Transverse colon (tissue), 4 donors: ENCODE measurements at regions not wholly inside any gene's neighbourhood (a gene's known extent, or its start where the extent isn't known, plus 50 kb on each side); places are given as distances from the start of the nearest gene placed in this dataset.

Source experiments
- DNase-seq: peaks from one replicate; pipeline ENCODE4 v3.0.0-alpha.2; 2019
- H3K27ac ChIP-seq, 4 donors: fragments of 200-600 bp; sonication (generic); 2 replicates each; pipeline ENCODE4 v1.5.1; 2016 to 2018; ENCODE audit warnings: inconsistent platforms in 4 of 4
- H3K27me3 ChIP-seq: fragments of 200-600 bp; sonication (generic); 2 replicates; pipeline ENCODE4 v1.5.1; 2017; ENCODE audit warnings: inconsistent platforms
- H3K36me3 ChIP-seq, 4 donors: fragments of 200-600 bp; sonication (generic); 2 replicates each; pipeline ENCODE4 v1.5.1; 2017 to 2019; ENCODE audit warnings: inconsistent platforms in 4 of 4
- H3K4me1 ChIP-seq, 4 donors: fragments of 200-600 bp; sonication (generic); 2 replicates each; pipeline ENCODE4 v1.5.1; 2017 to 2020; ENCODE audit warnings: inconsistent platforms in 4 of 4
- H3K4me3 ChIP-seq, 4 donors: fragments of 200-600 bp; sonication (generic); 1 replicate in 1 of 4; 2 replicates in 3 of 4; pipeline versions ENCODE4 v1.5.1 to v1.6.1; 2017 to 2019; ENCODE audit warnings: inconsistent platforms in 4 of 4
- H3K9me3 ChIP-seq, 2 donors: fragments of 200-600 bp; sonication (generic); 2 replicates each; pipeline ENCODE4 v1.5.1; 2017 to 2019; ENCODE audit warnings: inconsistent platforms in 2 of 2
- EP300 ChIP-seq: sonication (generic); formaldehyde crosslinking; IDR thresholded peaks from one replicate; pipeline ENCODE4 v1.6.1; 2017; ENCODE audit warnings: antibody characterized with exemption, low read depth
- POLR2A ChIP-seq: fragments of 450-650 bp; IDR thresholded peaks from one replicate; pipeline ENCODE4 v1.6.1; 2016; ENCODE audit warnings: antibody characterized with exemption, mild to moderate bottlenecking, moderate library complexity
- POLR2AphosphoS5 ChIP-seq, 3 donors: sonication (generic); formaldehyde crosslinking; IDR thresholded peaks; one replicate each; pipeline ENCODE4 v1.6.1; 2016; ENCODE audit warnings: antibody characterized with exemption in 3 of 3
- WGBS, 2 donors: methylation state at CpG; one replicate each; pipeline ENCODE4 v1.1.5; 2018; ENCODE audit warnings: low coverage in 1 of 2; 5-methylcytosine and 5-hydroxymethylcytosine counted together
- in situ Hi-C, 4 donors: fragments of 200-750 bp; cut with MboI; loops; one replicate each; pipeline versions ENCODE4 v1.15.0 to v1.15.1; 2017; ENCODE audit warnings: low sequenced_read_pairs in 3 of 4, low pct_ligation_motif_present in 1 of 4, low pct_unique_long_range_greater_than_20kb in 1 of 4
- intact Hi-C: fragments of 100-400 bp; cut with DNase I; formaldehyde crosslinking; loops from one replicate; pipeline ENCODE4 v1.15.1; 2023; ENCODE audit warnings: low total_unique reads
- TF ChIP-seq, protein P1 (sequence below), 5 experiments: fragments of 200-600 bp in 3 of 5; fragments of 450-650 bp in 2 of 5; sonication (generic) in 3 of 5; IDR thresholded peaks; 1 replicate in 2 of 5; 2 replicates in 3 of 5; pipeline ENCODE4 v1.5.1; 2016 to 2017; ENCODE audit warnings: antibody characterized with exemption in 5 of 5, inconsistent platforms in 3 of 5, mild to moderate bottlenecking in 2 of 5, moderate library complexity in 1 of 5

DNA sequence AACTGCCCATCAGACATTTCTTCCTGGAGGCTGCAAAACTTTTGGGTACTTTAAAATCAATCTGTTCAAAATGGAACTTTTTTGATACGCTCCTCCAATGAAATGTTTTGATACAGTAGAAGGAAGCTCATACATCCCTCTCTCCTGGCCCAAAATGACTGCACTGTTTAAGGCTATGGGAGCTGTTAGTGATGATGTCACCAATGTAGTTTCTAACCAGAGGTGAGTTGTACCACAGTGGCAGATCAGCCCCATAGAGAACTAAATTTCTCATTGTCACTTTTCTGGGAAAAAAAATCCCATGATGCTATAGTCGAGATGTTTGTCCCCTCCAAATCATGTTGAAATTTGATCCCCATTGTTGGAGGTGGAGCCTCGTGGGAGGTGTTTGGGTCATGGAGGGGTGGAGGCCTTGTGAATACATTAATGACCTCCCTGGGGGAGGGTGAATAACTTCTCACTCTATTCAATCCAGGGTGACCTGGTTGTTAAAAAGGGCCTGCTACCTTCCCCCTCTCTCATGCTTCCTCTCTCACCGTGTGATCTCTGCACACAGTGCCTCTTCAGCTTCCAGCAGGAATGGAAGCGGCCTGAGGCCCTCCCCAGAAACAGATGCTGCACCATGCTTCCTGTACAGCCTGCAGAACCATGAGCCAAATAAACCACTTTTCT, 117.4 kb upstream of the NPAS2 start:
- peaks cover 0 to 2% of the 10 kb centered on the region in 2 donors for H3K9me3 ChIP-seq
- no peaks in the 10 kb centered on the region for H3K4me1 ChIP-seq
- H3K4me3 ChIP-seq, result no peak overlapping the region
- intact Hi-C loops, result no loop called here
- DNase-seq, result no peak
- no peak overlapping the region for H3K27ac ChIP-seq
- no peak for TF ChIP-seq POLR2A
- TF ChIP-seq POLR2AphosphoS5 (IDR thresholded peaks at IDR 0.05), result no peak
- TF ChIP-seq, protein P1, sequence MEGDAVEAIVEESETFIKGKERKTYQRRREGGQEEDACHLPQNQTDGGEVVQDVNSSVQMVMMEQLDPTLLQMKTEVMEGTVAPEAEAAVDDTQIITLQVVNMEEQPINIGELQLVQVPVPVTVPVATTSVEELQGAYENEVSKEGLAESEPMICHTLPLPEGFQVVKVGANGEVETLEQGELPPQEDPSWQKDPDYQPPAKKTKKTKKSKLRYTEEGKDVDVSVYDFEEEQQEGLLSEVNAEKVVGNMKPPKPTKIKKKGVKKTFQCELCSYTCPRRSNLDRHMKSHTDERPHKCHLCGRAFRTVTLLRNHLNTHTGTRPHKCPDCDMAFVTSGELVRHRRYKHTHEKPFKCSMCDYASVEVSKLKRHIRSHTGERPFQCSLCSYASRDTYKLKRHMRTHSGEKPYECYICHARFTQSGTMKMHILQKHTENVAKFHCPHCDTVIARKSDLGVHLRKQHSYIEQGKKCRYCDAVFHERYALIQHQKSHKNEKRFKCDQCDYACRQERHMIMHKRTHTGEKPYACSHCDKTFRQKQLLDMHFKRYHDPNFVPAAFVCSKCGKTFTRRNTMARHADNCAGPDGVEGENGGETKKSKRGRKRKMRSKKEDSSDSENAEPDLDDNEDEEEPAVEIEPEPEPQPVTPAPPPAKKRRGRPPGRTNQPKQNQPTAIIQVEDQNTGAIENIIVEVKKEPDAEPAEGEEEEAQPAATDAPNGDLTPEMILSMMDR (IDR thresholded peaks at IDR 0.05), result no peak
- no peak for TF ChIP-seq EP300
- in situ Hi-C loops, result no loop called here
- no peaks in the 10 kb centered on the region for H3K27me3 ChIP-seq
- no peaks in the 10 kb centered on the region for H3K36me3 ChIP-seq
- whole genome bisulfite sequencing, 2 donors, result 69 to 83% methylated on average over 2 to 5 of the region's 5 CpGs

DNA sequence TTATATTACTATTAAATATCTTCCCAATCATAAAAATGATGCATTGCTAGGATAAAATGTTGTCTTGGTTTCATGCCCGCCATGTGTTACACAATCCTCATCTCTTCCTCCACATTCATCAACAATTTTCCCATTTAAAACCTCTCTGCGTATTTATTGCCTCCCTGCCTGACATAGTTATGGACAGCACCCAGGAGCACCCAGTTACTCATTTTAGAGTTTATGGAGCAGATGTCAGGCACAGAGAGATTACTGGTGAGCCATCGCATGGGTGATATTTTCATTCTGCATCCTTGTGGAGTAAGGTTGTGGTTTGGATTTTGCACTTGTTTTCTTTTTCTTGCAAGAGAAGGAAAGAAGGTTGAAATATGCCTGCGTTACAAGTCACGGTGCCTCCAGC, 116.7 kb upstream of the NPAS2 start:
- WGBS, 2 donors, result 60 to 73% methylated on average over 5 of the region's 5 CpGs
- H3K27me3 ChIP-seq, result no peaks in the 10 kb centered on the region
- no peak overlapping the region for H3K27ac ChIP-seq
- DNase-seq, result no peak
- no peaks in the 10 kb centered on the region for H3K9me3 ChIP-seq
- TF ChIP-seq, protein P1 (IDR thresholded peaks at IDR 0.05), result no peak
- TF ChIP-seq POLR2AphosphoS5 (IDR thresholded peaks at IDR 0.05), result no peak
- no peak for TF ChIP-seq POLR2A
- no peak for TF ChIP-seq EP300
- H3K4me1 ChIP-seq, result no peaks in the 10 kb centered on the region
- H3K4me3 ChIP-seq, result no peak overlapping the region
- no peaks in the 10 kb centered on the region for H3K36me3 ChIP-seq
- intact Hi-C loops (no loop called here), in situ Hi-C loops (no loop called here)

DNA sequence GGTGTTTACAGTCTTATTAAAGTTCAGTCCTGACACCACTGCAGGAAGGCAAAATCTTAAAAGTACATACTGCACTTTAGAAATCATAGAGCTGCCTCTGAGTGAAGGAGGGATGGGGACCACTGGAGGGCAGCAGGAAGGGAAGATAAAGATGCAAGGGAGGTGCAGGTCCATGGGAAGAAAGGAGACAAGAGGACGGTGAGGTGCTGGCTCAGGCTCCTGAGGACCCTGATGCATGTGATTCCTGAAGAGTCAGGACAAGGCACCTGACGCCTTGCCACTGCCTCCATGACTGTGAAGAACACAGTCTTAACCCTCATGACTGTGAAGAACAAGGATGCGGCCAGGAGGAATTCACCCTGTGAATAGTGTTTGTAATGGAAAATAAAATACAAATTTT, 116.2 kb upstream of the NPAS2 start:
- intact Hi-C loops (no loop called here), in situ Hi-C loops (no loop called here)
- Histone ChIP-seq H3K4me3 (no peak overlapping the region), H3K4me1 (no peaks in the 10 kb centered on the region), H3K27ac (no peak overlapping the region), H3K27me3 (no peaks in the 10 kb centered on the region), H3K9me3 (no peaks in the 10 kb centered on the region), H3K36me3 (no peaks in the 10 kb centered on the region)
- TF ChIP-seq, protein P1 (IDR thresholded peaks at IDR 0.05), result no peak
- TF ChIP-seq POLR2A, result no peak
- no peak for TF ChIP-seq POLR2AphosphoS5 (IDR thresholded peaks at IDR 0.05)
- no peak for TF ChIP-seq EP300
- 67 to 87% methylated on average over 1 to 3 of the region's 3 CpGs for WGBS, 2 donors
- no peak for DNase-seq

DNA sequence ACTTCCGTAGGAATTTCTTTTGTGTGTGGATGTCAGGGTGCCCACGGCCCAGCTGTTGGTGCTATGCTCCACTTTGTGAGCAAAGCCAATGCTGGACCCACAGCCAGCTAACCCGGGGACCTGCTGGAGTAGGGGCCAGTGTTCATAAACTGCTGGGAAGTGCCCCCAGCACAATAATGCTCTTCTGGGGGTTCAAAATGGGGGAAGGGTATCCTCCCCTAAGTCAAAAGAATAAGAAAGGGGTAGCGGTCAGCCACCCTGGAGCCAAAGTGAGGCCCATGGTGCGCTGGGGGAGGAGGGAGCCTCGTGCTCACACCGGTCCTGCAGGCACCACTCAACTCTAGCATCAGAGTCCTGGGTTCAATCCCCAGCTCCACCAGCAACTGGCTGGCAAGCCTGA, 115.8 kb upstream of the NPAS2 start:
- intact Hi-C loops (no loop called here), in situ Hi-C loops (no loop called here)
- Histone ChIP-seq H3K9me3 (no peaks in the 10 kb centered on the region), H3K4me3 (no peak overlapping the region), H3K27me3 (no peaks in the 10 kb centered on the region), H3K36me3 (no peaks in the 10 kb centered on the region), H3K4me1 (no peaks in the 10 kb centered on the region), H3K27ac (no peak overlapping the region)
- TF ChIP-seq EP300 (no peak), POLR2AphosphoS5 (IDR thresholded peaks at IDR 0.05) (no peak), POLR2A (no peak)
- TF ChIP-seq, protein P1 (IDR thresholded peaks at IDR 0.05), result no peak
- WGBS, 2 donors, result 79 to 80% methylated on average over 4 to 7 of the region's 7 CpGs
- DNase-seq, result no peak
